HG03521 (cell line): ENCODE measurements at regions not wholly inside any gene's neighbourhood (a gene's known extent, or its start where the extent isn't known, plus 50 kb on each side); places are given as distances from the start of the nearest gene placed in this dataset.

Experiments
- ATAC-seq: cut with Tn5 transposase; IDR thresholded peaks from one replicate; pipeline ENCODE4 v1.9.1; 2021; ENCODE audit warnings: mild to moderate bottlenecking, moderate library complexity; ENCODE audit not compliant: unreplicated experiment

GRCh38 chr22:48391171-48391711, 1436.4 kb downstream of the BRD1 start:
- no peak for ATAC-seq

GRCh38 chr22:48389916-48390315, 1437.8 kb downstream of the BRD1 start:
- no peak for ATAC-seq

GRCh38 chr22:48382197-48382596, 1445.5 kb downstream of the BRD1 start:
- ATAC-seq: no peak

- no peak for ATAC-seq
Measured at GRCh38 chr22:48380016-48380665, 1447.5 kb downstream of the BRD1 start.

- no peak for ATAC-seq
Measured at GRCh38 chr22:48379371-48379770, 1448.3 kb downstream of the BRD1 start.

- ATAC-seq: no peak
Measured at GRCh38 chr22:48378673-48379072, 1449.0 kb downstream of the BRD1 start.

- no peak for ATAC-seq
Measured at GRCh38 chr22:48376936-48377712, 1450.5 kb downstream of the BRD1 start.

GRCh38 chr22:48376428-48376827, 1451.2 kb downstream of the BRD1 start:
- ATAC-seq: no peak

- no peak for ATAC-seq
Measured at GRCh38 chr22:48373626-48374173, 1454.0 kb downstream of the BRD1 start.

GRCh38 chr22:48372390-48372789, 1455.3 kb downstream of the BRD1 start:
- ATAC-seq: no peak

- ATAC-seq: no peak
Measured at GRCh38 chr22:48371391-48371790, 1456.3 kb downstream of the BRD1 start.

- no peak for ATAC-seq
Measured at GRCh38 chr22:48370508-48371325, 1457.0 kb downstream of the BRD1 start.

GRCh38 chr22:48369789-48370507, 1457.7 kb downstream of the BRD1 start:
- ATAC-seq: no peak

GRCh38 chr22:48368975-48369525, 1458.6 kb downstream of the BRD1 start:
- ATAC-seq: no peak

- no peak for ATAC-seq
Measured at GRCh38 chr22:48367731-48368130, 1459.9 kb downstream of the BRD1 start.

GRCh38 chr22:48366591-48366990, 1461.1 kb downstream of the BRD1 start:
- ATAC-seq: no peak

GRCh38 chr22:48366056-48366455, 1461.6 kb downstream of the BRD1 start:
- no peak for ATAC-seq

- no peak for ATAC-seq
Measured at GRCh38 chr22:48365386-48365785, 1462.3 kb downstream of the BRD1 start.

GRCh38 chr22:48362721-48363404, 1464.8 kb downstream of the BRD1 start:
- no peak for ATAC-seq
